Dendritic cell treated with granulocyte-macrophage colony-stimulating factor and Interleukin-4, amounts not matched to agents 40 ng/mL and 50 ng/mL, for 4 days (primary cell): ENCODE measurements at regions not wholly inside any gene's neighbourhood (a gene's known extent, or its start where the extent isn't known, plus 50 kb on each side); places are given as distances from the start of the nearest gene placed in this dataset.

Experiments used
- H3K27ac Mint-ChIP-seq: one replicate; pipeline ENCODE4 v1.8.0; 2022; ENCODE audit warnings: mild to moderate bottlenecking, mixed read lengths
- H3K27me3 Mint-ChIP-seq: one replicate; pipeline ENCODE4 v1.8.0; 2022; ENCODE audit warnings: mild to moderate bottlenecking, mixed read lengths
- H3K36me3 Mint-ChIP-seq: one replicate; pipeline ENCODE4 v1.8.0; 2022; ENCODE audit warnings: low read depth, mixed read lengths
- H3K4me1 Mint-ChIP-seq: one replicate; pipeline ENCODE4 v1.8.0; 2022; ENCODE audit warnings: low read depth, mixed read lengths
- H3K4me3 Mint-ChIP-seq: one replicate; pipeline ENCODE4 v1.8.0; 2022; ENCODE audit warnings: mild to moderate bottlenecking, moderate library complexity, mixed read lengths
- H3K9me3 Mint-ChIP-seq: one replicate; pipeline ENCODE4 v1.8.0; 2022; ENCODE audit warnings: mixed read lengths
- intact Hi-C: fragments of 100-400 bp; cut with micrococcal nuclease; formaldehyde crosslinking; loops from one replicate; pipeline ENCODE4 v1.15.0; 2022

GRCh38 chr3:34008836-34009809 lies 210.7 kb downstream of the PDCD6IP start:
- H3K4me3 Mint-ChIP-seq, result no peak overlapping the region
- no peaks in the 10 kb centered on the region for H3K27me3 Mint-ChIP-seq
- H3K27ac Mint-ChIP-seq, result no peak overlapping the region
- no peaks in the 10 kb centered on the region for H3K36me3 Mint-ChIP-seq
- no peaks in the 10 kb centered on the region for H3K9me3 Mint-ChIP-seq
- intact Hi-C loops, result no loop called here
- H3K4me1 Mint-ChIP-seq, result peaks cover 6% of the 10 kb centered on the region

- H3K4me1 Mint-ChIP-seq, result no peaks in the 10 kb centered on the region
- intact Hi-C loops, result no loop called here
- H3K27ac Mint-ChIP-seq, result no peak overlapping the region
- H3K4me3 Mint-ChIP-seq, result no peak overlapping the region
- H3K36me3 Mint-ChIP-seq, result no peaks in the 10 kb centered on the region
- no peaks in the 10 kb centered on the region for H3K9me3 Mint-ChIP-seq
- no peaks in the 10 kb centered on the region for H3K27me3 Mint-ChIP-seq
Measured at GRCh38 chr3:34011171-34012101, 213.0 kb downstream of the PDCD6IP start.

- no peaks in the 10 kb centered on the region for H3K9me3 Mint-ChIP-seq
- no peaks in the 10 kb centered on the region for H3K27me3 Mint-ChIP-seq
- intact Hi-C loops, result no loop called here
- H3K27ac Mint-ChIP-seq, result no peak overlapping the region
- peaks cover 3% of the 10 kb centered on the region for H3K4me1 Mint-ChIP-seq
- no peaks in the 10 kb centered on the region for H3K36me3 Mint-ChIP-seq
- no peak overlapping the region for H3K4me3 Mint-ChIP-seq
Measured at GRCh38 chr3:34012102-34012461, 213.7 kb downstream of the PDCD6IP start.

- intact Hi-C loops, result no loop called here
- H3K4me3 Mint-ChIP-seq, result no peak overlapping the region
- H3K27me3 Mint-ChIP-seq, result no peaks in the 10 kb centered on the region
- H3K4me1 Mint-ChIP-seq, result peaks cover 19% of the 10 kb centered on the region
- no peaks in the 10 kb centered on the region for H3K9me3 Mint-ChIP-seq
- no peak overlapping the region for H3K27ac Mint-ChIP-seq
- no peaks in the 10 kb centered on the region for H3K36me3 Mint-ChIP-seq
Measured at GRCh38 chr3:34013818-34014570, 215.6 kb downstream of the PDCD6IP start.

- peaks cover 24% of the 10 kb centered on the region for H3K4me1 Mint-ChIP-seq
- no peak overlapping the region for H3K4me3 Mint-ChIP-seq
- no peaks in the 10 kb centered on the region for H3K9me3 Mint-ChIP-seq
- H3K36me3 Mint-ChIP-seq, result no peaks in the 10 kb centered on the region
- H3K27ac Mint-ChIP-seq, result no peak overlapping the region
- no peaks in the 10 kb centered on the region for H3K27me3 Mint-ChIP-seq
- intact Hi-C loops, result no loop called here
Measured at GRCh38 chr3:34015204-34016142, 217.0 kb downstream of the PDCD6IP start.

GRCh38 chr3:34016925-34017587 lies 218.6 kb downstream of the PDCD6IP start:
- no peak overlapping the region for H3K27ac Mint-ChIP-seq
- no peaks in the 10 kb centered on the region for H3K27me3 Mint-ChIP-seq
- intact Hi-C loops, result no loop called here
- no peak overlapping the region for H3K4me3 Mint-ChIP-seq
- H3K9me3 Mint-ChIP-seq, result no peaks in the 10 kb centered on the region
- H3K4me1 Mint-ChIP-seq, result peaks cover 24% of the 10 kb centered on the region
- no peaks in the 10 kb centered on the region for H3K36me3 Mint-ChIP-seq

DNA sequence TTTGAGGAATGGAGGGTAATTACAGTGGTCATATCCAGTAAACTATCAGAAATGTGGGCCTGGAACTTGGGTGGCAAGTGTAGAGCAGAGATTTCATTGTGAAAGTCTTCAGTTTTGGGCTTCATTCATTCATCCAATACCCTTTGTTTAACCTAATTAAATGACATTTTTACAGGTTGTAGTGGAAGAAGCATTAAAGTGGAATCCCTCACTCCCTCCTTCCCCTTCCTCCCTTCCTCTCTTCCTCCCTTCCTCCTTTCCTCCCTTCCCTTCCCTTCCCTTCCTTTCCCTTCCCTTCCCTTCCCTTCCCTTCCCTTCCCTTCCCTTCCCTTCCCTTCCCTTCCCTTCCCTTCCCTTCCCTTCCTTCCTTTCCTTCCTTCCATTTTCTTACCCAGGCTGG lies 219.3 kb downstream of the PDCD6IP start:
- H3K27me3 Mint-ChIP-seq, result no peaks in the 10 kb centered on the region
- intact Hi-C loops, result no loop called here
- no peaks in the 10 kb centered on the region for H3K9me3 Mint-ChIP-seq
- no peaks in the 10 kb centered on the region for H3K36me3 Mint-ChIP-seq
- H3K4me1 Mint-ChIP-seq, result peaks cover 24% of the 10 kb centered on the region
- no peak overlapping the region for H3K27ac Mint-ChIP-seq
- no peak overlapping the region for H3K4me3 Mint-ChIP-seq

GRCh38 chr3:34019158-34019557 lies 220.7 kb downstream of the PDCD6IP start:
- Mint-ChIP-seq H3K9me3 (no peaks in the 10 kb centered on the region), H3K27ac (no peak overlapping the region), H3K36me3 (no peaks in the 10 kb centered on the region), H3K4me3 (no peak overlapping the region), H3K27me3 (no peaks in the 10 kb centered on the region), H3K4me1 (peaks cover 26% of the 10 kb centered on the region)
- intact Hi-C loops, result no loop called here

- Mint-ChIP-seq H3K36me3 (no peaks in the 10 kb centered on the region), H3K27me3 (no peaks in the 10 kb centered on the region), H3K4me1 (peaks cover 35% of the 10 kb centered on the region), H3K9me3 (no peaks in the 10 kb centered on the region), H3K4me3 (no peak overlapping the region), H3K27ac (no peak overlapping the region)
- intact Hi-C loops, result no loop called here
Measured at GRCh38 chr3:34020170-34020569, 221.7 kb downstream of the PDCD6IP start.

- H3K27me3 Mint-ChIP-seq, result no peaks in the 10 kb centered on the region
- intact Hi-C loops, result no loop called here
- no peaks in the 10 kb centered on the region for H3K36me3 Mint-ChIP-seq
- H3K9me3 Mint-ChIP-seq, result no peaks in the 10 kb centered on the region
- peaks cover 35% of the 10 kb centered on the region for H3K4me1 Mint-ChIP-seq
- no peak overlapping the region for H3K27ac Mint-ChIP-seq
- no peak overlapping the region for H3K4me3 Mint-ChIP-seq
Measured at GRCh38 chr3:34020726-34021680, 222.6 kb downstream of the PDCD6IP start.

DNA sequence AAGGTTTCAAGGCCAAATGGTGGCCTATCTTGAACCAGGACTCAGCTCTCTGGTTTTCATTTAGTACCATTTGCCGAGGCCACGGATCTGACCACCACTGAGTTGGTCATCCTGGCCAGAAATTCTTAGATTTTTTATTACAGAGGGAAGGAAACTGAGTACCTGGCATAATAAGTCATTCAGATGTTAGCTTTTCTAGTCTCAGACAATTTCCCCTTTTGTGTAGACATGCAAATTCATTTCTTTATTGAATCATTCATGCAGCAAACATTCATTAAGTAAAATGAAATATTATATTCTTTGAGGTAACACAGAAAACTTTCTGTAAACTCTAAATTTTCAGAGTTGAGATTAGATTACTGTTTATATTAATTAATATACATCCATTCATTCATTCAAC lies 223.7 kb downstream of the PDCD6IP start:
- H3K27ac Mint-ChIP-seq, result no peak overlapping the region
- H3K27me3 Mint-ChIP-seq, result no peaks in the 10 kb centered on the region
- H3K36me3 Mint-ChIP-seq, result no peaks in the 10 kb centered on the region
- H3K9me3 Mint-ChIP-seq, result no peaks in the 10 kb centered on the region
- intact Hi-C loops, result no loop called here
- no peak overlapping the region for H3K4me3 Mint-ChIP-seq
- peaks cover 31% of the 10 kb centered on the region for H3K4me1 Mint-ChIP-seq
